Kidney epithelial cell (primary cell): ENCODE measurements at regions not wholly inside any gene's neighbourhood (a gene's known extent, or its start where the extent isn't known, plus 50 kb on each side); places are given as distances from the start of the nearest gene placed in this dataset.

Experiments used
- DNase-seq: peaks from one replicate; pipeline ENCODE4 v3.0.0-alpha.2; 2010; ENCODE audit warnings: low read depth
- H3K27me3 ChIP-seq: 2 replicates; pipeline ENCODE4 v1.6.0; 2011; ENCODE audit warnings: low read length; ENCODE audit not compliant: control insufficient read depth, insufficient read depth
- H3K36me3 ChIP-seq: 2 replicates; pipeline ENCODE4 v1.5.1; 2011; ENCODE audit warnings: low read length; ENCODE audit not compliant: control insufficient read depth, insufficient read depth
- H3K4me3 ChIP-seq: 2 replicates; pipeline ENCODE4 v1.5.1; 2011; ENCODE audit warnings: low read depth, mild to moderate bottlenecking, control low read depth, low read length
- CTCF ChIP-seq: IDR thresholded peaks from 2 replicates; pipeline ENCODE4 v1.5.1; 2011; ENCODE audit warnings: mild to moderate bottlenecking, moderate library complexity, low read length, control low read depth, inconsistent platforms; ENCODE audit not compliant: insufficient read depth, poor library complexity, severe bottlenecking

GRCh38 chr2:164203131-164203530 is 418.2 kb downstream of the GRB14 start:
- Histone ChIP-seq H3K27me3 (no peaks in the 10 kb centered on the region), H3K36me3 (no peaks in the 10 kb centered on the region), H3K4me3 (no peak overlapping the region)
- TF ChIP-seq CTCF = no peak
- DNase-seq = no peak

DNA sequence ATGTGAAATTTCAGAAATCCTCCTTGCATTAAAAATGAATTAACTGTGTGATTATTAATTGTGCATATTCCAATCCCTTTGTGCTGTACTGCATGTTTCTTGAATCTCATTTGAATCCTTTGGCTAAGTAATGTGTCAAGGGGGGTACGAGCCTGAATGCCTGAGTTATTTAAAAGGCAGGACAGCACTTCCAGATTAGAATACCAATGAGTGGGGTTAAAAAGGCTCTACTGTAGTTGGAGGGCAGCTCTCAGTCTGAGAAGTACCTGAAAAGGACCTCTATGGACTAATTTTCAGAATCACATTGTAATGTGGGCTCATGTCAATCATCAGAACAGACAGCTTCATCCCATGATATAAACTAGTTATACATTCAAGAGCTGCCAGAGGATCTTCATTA is 423.0 kb downstream of the GRB14 start:
- no peak for TF ChIP-seq CTCF

GRCh38 chr2:164190700-164191099 is 430.6 kb downstream of the GRB14 start:
- no peaks in the 10 kb centered on the region for H3K36me3 ChIP-seq
- no peak for TF ChIP-seq CTCF
- no peak for DNase-seq

More for the DNA sequence above, 423.0 kb downstream of the GRB14 start:
- no peak for DNase-seq
- H3K27me3 ChIP-seq = no peaks in the 10 kb centered on the region
- H3K4me3 ChIP-seq = no peak overlapping the region
- no peaks in the 10 kb centered on the region for H3K36me3 ChIP-seq

GRCh38 chr2:164189851-164190250 is 431.4 kb downstream of the GRB14 start:
- TF ChIP-seq CTCF = no peak
- DNase-seq = no peak
- Histone ChIP-seq H3K4me3 (no peak overlapping the region), H3K36me3 (no peaks in the 10 kb centered on the region), H3K27me3 (no peaks in the 10 kb centered on the region)

More at GRCh38 chr2:164190700-164191099, 430.6 kb downstream of the GRB14 start:
- no peaks in the 10 kb centered on the region for H3K27me3 ChIP-seq
- no peak overlapping the region for H3K4me3 ChIP-seq

GRCh38 chr2:164187121-164187520 is 434.2 kb downstream of the GRB14 start:
- Histone ChIP-seq H3K4me3 (no peak overlapping the region), H3K27me3 (no peaks in the 10 kb centered on the region), H3K36me3 (no peaks in the 10 kb centered on the region)
- no peak for TF ChIP-seq CTCF
- no peak for DNase-seq

- no peak for DNase-seq
- no peak overlapping the region for H3K4me3 ChIP-seq
- no peak for TF ChIP-seq CTCF
- no peaks in the 10 kb centered on the region for H3K36me3 ChIP-seq
- H3K27me3 ChIP-seq = no peaks in the 10 kb centered on the region
These were observed 434.7 kb downstream of the GRB14 start for GRCh38 chr2:164186591-164186990.
